Kidney tubule cell (primary cell): ENCODE measurements at regions not wholly inside any gene's neighbourhood (a gene's known extent, or its start where the extent isn't known, plus 50 kb on each side); places are given as distances from the start of the nearest gene placed in this dataset.

Experiments used
- DNase-seq: peaks from one replicate; pipeline ENCODE4 v3.0.0-alpha.2; 2018; ENCODE audit warnings: low spot score

DNA sequence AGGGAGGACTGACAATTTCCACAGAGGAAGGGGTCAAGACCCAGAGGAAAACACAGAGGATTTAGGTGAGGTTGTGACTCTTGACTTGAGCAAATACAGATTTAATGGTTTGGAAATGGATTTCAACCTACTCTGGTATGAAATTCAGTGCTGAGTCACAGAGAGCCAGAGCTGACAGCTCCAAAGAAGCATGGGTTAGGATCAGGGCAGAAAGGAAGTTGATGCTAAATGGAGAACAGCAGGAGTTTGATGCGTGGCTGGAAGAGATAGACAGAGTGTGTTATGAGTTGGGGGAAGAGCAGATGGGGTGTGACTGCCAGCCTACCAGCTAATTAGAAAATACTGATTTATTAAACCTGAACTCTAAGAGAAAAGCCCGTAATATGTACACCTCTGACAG is 272.6 kb downstream of the FOXG1 start:
- no peak for DNase-seq

- DNase-seq, result no peak
These were observed 276.0 kb downstream of the FOXG1 start for GRCh38 chr14:29042551-29042950.

GRCh38 chr14:29043737-29044136 is 277.1 kb downstream of the FOXG1 start:
- DNase-seq, result no peak

DNA sequence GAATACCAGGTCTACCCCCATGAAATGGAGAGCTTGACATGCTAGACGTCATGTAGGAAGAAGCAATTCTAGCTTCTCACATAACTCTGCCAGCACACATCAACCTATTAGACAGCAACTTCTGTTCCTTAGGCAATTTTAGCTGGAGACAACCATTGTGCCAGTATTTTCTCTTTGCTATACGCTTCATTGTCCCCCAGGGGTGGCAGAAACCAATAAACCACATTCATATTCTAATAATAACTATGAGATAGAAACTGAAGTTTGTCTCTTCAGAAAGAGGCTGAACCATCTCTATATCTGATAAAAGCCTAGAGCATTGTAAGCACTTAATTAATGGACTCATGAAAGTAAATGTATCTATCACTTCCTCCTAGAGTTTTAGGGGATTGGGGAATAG is 278.6 kb downstream of the FOXG1 start:
- DNase-seq, result no peak

- DNase-seq, result no peak
These were observed 287.5 kb downstream of the FOXG1 start for GRCh38 chr14:29054119-29054518.

DNA sequence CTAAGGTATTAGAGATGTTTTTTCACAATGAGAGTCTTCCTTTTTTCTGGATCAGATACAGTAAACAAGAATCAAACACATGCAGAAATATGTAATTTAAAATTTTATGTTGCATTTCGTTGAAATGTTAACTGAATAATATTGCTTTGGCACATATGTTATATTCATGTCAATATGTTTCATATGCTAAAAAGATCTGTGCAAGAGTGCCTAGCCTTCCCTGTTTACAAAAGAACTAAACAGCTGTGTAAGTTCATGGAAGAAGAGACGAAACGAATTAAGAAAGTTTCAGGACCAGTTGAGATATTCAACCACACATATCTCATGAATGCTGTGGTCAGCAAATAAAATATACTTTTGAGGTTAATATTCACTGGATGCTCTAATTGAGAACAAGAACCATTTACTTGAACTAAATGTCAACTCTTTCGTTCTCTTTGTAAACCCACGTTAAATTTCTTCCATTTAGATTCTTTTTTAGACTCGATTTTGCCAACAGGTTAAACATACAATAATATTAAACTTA is 289.5 kb downstream of the FOXG1 start:
- no peak for DNase-seq

DNA sequence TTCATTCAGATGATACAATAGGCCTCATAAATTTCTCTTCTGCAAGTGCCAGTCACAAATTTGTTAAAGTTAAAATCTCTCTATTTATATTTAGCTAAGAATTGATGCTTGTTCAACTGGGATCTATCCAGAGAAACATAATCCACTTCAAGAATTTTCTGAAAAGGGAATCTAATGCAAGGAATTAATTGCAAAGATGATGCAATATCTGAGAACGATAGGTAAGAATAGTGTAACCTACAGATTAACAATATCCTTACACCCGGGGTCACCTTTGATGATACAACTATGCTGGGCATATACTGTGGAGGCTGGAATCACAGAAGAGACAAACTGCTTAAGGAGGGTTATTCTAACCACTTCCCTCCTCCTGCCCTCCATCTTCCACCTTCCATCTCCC is 295.1 kb downstream of the FOXG1 start:
- no peak for DNase-seq

GRCh38 chr14:29062466-29062865 is 295.9 kb downstream of the FOXG1 start:
- DNase-seq, result no peak

DNA sequence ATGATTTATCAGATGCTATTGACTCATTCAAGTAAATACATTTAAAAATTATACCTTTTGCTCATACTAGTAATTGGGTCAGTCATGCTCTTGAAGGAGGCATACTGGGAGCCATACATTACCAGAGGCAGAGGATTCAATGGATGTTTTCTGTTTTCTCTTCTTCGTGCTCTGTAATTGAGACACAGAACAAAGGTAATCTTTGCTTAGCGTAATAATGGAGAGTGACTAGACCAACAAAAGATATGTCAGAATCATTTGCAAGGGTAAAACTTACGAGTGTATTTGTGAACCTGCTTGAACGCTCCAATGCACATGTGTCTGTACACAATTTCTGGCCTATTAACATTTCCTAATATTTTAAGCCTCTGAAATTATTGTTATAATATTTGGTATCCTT is 296.4 kb downstream of the FOXG1 start:
- DNase-seq, result no peak

- DNase-seq, result no peak
These were observed 297.8 kb downstream of the FOXG1 start for GRCh38 chr14:29064305-29064900.

GRCh38 chr14:29069228-29069627 is 302.6 kb downstream of the FOXG1 start:
- DNase-seq, result no peak

GRCh38 chr14:29075761-29076160 is 309.2 kb downstream of the FOXG1 start:
- DNase-seq, result no peak

DNA sequence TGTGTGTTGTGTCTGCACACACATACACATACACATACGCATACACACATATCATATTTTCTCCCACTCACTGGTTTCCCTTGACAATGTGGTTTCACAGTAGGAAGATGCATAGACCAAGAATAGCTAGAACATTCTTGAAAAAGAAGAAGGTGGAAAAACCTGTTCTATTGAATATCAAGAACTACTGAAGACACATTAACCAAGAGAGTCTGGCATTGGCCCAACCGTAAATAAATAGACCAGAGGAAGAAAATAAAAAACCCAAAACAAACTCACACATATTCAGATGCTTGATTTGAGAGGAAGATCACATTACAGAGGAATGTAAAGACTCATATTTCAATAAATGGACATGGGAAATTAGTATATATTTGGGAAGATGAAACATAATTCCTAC is 311.3 kb downstream of the FOXG1 start:
- DNase-seq, result no peak

- DNase-seq, result no peak
These were observed 312.4 kb downstream of the FOXG1 start for GRCh38 chr14:29078810-29079522.

GRCh38 chr14:29085546-29085945 is 319.0 kb downstream of the FOXG1 start:
- no peak for DNase-seq

DNA sequence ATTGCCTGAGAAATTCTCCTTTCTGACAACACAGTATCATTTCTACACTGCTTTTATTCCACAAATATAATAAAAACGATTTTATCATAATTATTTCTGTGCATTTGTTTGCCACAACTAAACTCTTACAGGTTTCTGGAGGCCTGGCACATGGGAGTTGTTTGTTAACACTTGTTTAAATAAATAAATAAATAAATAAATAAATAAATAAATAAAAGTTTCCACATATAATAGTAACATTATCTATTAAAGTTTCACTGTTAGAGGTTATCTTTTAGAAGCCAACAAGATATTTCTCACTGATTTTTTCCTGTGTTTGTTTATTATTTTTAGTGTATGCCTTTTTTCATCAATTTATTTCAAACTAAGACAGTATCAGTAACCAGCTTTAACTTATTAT is 323.3 kb downstream of the FOXG1 start:
- DNase-seq, result no peak

- no peak for DNase-seq
These were observed 325.5 kb downstream of the FOXG1 start for GRCh38 chr14:29092121-29092520.

DNA sequence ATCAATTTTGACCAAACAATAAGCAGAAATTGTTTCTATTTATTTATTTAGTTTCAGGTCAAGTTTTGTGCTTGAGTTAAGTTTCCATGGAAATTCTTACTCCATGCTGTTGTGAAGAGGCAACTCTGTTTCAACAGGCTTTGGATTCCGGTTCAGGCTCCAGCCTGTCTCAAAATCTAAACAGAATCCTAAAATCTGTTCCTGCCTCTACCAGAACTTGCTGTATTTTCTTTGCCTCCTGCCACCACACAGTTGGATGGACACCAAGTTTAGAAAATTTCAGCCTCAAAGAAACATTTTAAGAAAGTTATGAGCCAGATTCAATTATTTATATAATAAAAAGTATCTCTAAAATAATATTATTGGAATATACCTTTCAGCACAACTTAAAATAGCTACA is 330.9 kb downstream of the FOXG1 start:
- no peak for DNase-seq

- no peak for DNase-seq
These were observed 332.1 kb downstream of the FOXG1 start for GRCh38 chr14:29098656-29099055.

GRCh38 chr14:29102266-29102665 is 335.7 kb downstream of the FOXG1 start:
- DNase-seq, result no peak

GRCh38 chr14:29102996-29103395 is 336.4 kb downstream of the FOXG1 start:
- no peak for DNase-seq

DNA sequence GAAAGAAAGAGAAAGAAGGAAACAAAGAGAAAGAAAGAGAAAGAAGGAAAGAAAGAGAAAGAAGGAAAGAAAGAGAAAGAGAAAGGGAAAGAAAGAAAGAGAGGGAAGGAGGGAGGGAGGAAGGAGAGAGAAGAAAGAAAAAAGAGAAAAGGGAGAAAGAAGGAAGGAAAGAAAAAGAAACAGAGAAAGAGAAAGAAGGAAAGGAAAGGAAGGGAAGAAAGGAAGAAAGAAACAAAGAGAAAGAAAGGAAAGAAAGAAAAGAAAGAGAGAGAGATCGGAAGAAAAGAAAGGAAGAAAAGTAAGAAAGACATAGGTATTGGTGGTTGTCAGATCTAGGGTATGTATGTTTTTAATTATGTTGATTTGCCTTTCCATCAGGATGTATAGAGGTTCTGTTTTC is 342.3 kb downstream of the FOXG1 start:
- DNase-seq, result no peak

DNA sequence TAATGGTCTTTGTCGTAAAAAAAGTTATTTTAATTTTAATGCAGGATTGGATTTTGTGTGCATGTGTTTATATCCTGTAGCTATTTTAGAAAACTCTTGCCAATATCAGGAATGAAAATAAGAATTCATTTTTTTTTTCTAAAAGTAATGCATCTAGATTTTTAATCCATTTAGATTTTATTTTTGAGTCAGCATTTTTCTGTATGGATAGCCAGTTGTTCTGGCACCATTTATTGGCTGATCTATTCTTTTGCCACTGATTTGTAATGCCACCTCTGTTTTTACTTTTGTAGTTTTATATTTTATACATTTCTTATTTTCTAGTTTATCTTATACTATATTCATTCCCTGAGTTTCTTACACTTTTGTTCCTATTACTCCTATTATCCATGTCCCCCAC is 343.0 kb downstream of the FOXG1 start:
- DNase-seq, result no peak

DNA sequence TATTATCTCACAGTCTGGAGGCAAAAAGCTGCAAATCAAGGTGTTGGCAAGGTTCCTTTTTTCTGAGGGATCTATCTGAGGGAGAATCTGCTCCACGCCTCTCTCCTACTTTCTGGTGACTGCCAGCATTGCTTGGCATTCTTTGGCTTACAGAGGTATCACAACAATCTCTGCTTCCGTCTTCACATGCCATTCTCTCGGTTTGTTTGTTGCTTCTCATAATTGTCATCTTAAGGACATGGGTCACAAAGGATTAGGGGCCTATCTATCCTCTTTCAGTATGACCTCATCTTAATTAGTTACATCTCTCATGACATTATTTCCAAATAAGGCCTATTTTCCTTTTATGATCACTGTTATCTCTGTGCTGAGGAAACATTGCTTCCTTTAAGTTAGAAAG is 345.0 kb downstream of the FOXG1 start:
- DNase-seq, result no peak
